T-helper 1 cell treated with Interleukin-12 subunit alpha and Interleukin-12 subunit beta and Interleukin-4 antibody, amounts not matched to agents 30 μg/mL and 1 μg/mL, for 36 hours (primary cell): ENCODE measurements at regions not wholly inside any gene's neighbourhood (a gene's known extent, or its start where the extent isn't known, plus 50 kb on each side); places are given as distances from the start of the nearest gene placed in this dataset.
"Not testable (repeated sequence)": the region's sequence is repeated elsewhere in the genome, so short reads cannot be mapped to it uniquely, and the experiment has no call there.

ENCODE experiments used
- H3K27ac Mint-ChIP-seq: one replicate; pipeline ENCODE4 v1.8.0; 2021; ENCODE audit warnings: mild to moderate bottlenecking, mixed read lengths
- H3K27me3 Mint-ChIP-seq: one replicate; pipeline ENCODE4 v1.8.0; 2021; ENCODE audit warnings: low read depth, mixed read lengths
- H3K36me3 Mint-ChIP-seq: one replicate; pipeline ENCODE4 v1.8.0; 2021; ENCODE audit warnings: low read depth, mixed read lengths
- H3K4me1 Mint-ChIP-seq: one replicate; pipeline ENCODE4 v1.8.0; 2021; ENCODE audit warnings: low read depth, mixed read lengths
- H3K4me3 Mint-ChIP-seq: one replicate; pipeline ENCODE4 v1.8.0; 2021; ENCODE audit warnings: mild to moderate bottlenecking, moderate library complexity, mixed read lengths
- H3K9me3 Mint-ChIP-seq: one replicate; pipeline ENCODE4 v1.8.0; 2021; ENCODE audit warnings: mixed read lengths

- not testable (repeated sequence) for H3K4me3 Mint-ChIP-seq, H3K36me3 Mint-ChIP-seq, H3K4me1 Mint-ChIP-seq, H3K27me3 Mint-ChIP-seq, H3K27ac Mint-ChIP-seq
- H3K9me3 Mint-ChIP-seq: peaks cover 50% of the 10 kb centered on the region
These were observed 1511.9 kb upstream of the TPTE start for GRCh38 chr21:9009267-9010016.

- H3K27me3 Mint-ChIP-seq, H3K27ac Mint-ChIP-seq, H3K36me3 Mint-ChIP-seq, H3K4me3 Mint-ChIP-seq, H3K4me1 Mint-ChIP-seq: not testable (repeated sequence)
- H3K9me3 Mint-ChIP-seq: peaks cover 49% of the 10 kb centered on the region
These were observed 1511.1 kb upstream of the TPTE start for GRCh38 chr21:9010121-9010795.

GRCh38 chr21:9010936-9011890 is 1510.2 kb upstream of the TPTE start:
- not testable (repeated sequence) for H3K4me1 Mint-ChIP-seq, H3K36me3 Mint-ChIP-seq, H3K4me3 Mint-ChIP-seq, H3K27me3 Mint-ChIP-seq, H3K27ac Mint-ChIP-seq
- peaks cover 56% of the 10 kb centered on the region for H3K9me3 Mint-ChIP-seq

GRCh38 chr21:9011916-9012315 is 1509.5 kb upstream of the TPTE start:
- H3K27ac Mint-ChIP-seq, H3K36me3 Mint-ChIP-seq, H3K4me3 Mint-ChIP-seq, H3K4me1 Mint-ChIP-seq, H3K27me3 Mint-ChIP-seq: not testable (repeated sequence)
- H3K9me3 Mint-ChIP-seq: peaks cover 53% of the 10 kb centered on the region

GRCh38 chr21:9013502-9014242 is 1507.7 kb upstream of the TPTE start:
- not testable (repeated sequence) for H3K36me3 Mint-ChIP-seq, H3K4me1 Mint-ChIP-seq, H3K4me3 Mint-ChIP-seq, H3K27ac Mint-ChIP-seq, H3K27me3 Mint-ChIP-seq
- H3K9me3 Mint-ChIP-seq: peaks cover 40% of the 10 kb centered on the region

- H3K27me3 Mint-ChIP-seq, H3K4me3 Mint-ChIP-seq, H3K36me3 Mint-ChIP-seq, H3K27ac Mint-ChIP-seq, H3K4me1 Mint-ChIP-seq: not testable (repeated sequence)
- H3K9me3 Mint-ChIP-seq: peaks cover 40% of the 10 kb centered on the region
These were observed 1507.1 kb upstream of the TPTE start for GRCh38 chr21:9014243-9014734.

GRCh38 chr21:9015483-9016197 is 1505.7 kb upstream of the TPTE start:
- H3K4me3 Mint-ChIP-seq, H3K27me3 Mint-ChIP-seq, H3K4me1 Mint-ChIP-seq, H3K27ac Mint-ChIP-seq, H3K36me3 Mint-ChIP-seq: not testable (repeated sequence)
- peaks cover 37% of the 10 kb centered on the region for H3K9me3 Mint-ChIP-seq

GRCh38 chr21:9017206-9017605 is 1504.2 kb upstream of the TPTE start:
- H3K9me3 Mint-ChIP-seq: peaks cover 26% of the 10 kb centered on the region
- not testable (repeated sequence) for H3K4me3 Mint-ChIP-seq, H3K36me3 Mint-ChIP-seq, H3K27me3 Mint-ChIP-seq, H3K4me1 Mint-ChIP-seq, H3K27ac Mint-ChIP-seq

- H3K9me3 Mint-ChIP-seq: peaks cover 12% of the 10 kb centered on the region
- H3K4me3 Mint-ChIP-seq, H3K4me1 Mint-ChIP-seq, H3K36me3 Mint-ChIP-seq, H3K27ac Mint-ChIP-seq, H3K27me3 Mint-ChIP-seq: not testable (repeated sequence)
These were observed 1502.6 kb upstream of the TPTE start for GRCh38 chr21:9018731-9019253.

GRCh38 chr21:9024006-9024767 is 1497.2 kb upstream of the TPTE start:
- H3K4me3 Mint-ChIP-seq, H3K27me3 Mint-ChIP-seq, H3K27ac Mint-ChIP-seq, H3K36me3 Mint-ChIP-seq, H3K4me1 Mint-ChIP-seq, H3K9me3 Mint-ChIP-seq: not testable (repeated sequence)

- not testable (repeated sequence) for H3K36me3 Mint-ChIP-seq, H3K4me3 Mint-ChIP-seq, H3K9me3 Mint-ChIP-seq, H3K4me1 Mint-ChIP-seq, H3K27me3 Mint-ChIP-seq, H3K27ac Mint-ChIP-seq
These were observed 1494.5 kb upstream of the TPTE start for GRCh38 chr21:9026729-9027416.

GRCh38 chr21:9027417-9027800 is 1494.0 kb upstream of the TPTE start:
- not testable (repeated sequence) for H3K27me3 Mint-ChIP-seq, H3K36me3 Mint-ChIP-seq, H3K4me3 Mint-ChIP-seq, H3K9me3 Mint-ChIP-seq, H3K27ac Mint-ChIP-seq, H3K4me1 Mint-ChIP-seq
